ENCODE measurements at regions not wholly inside any gene's neighbourhood (a gene's known extent, or its start where the extent isn't known, plus 50 kb on each side); places are given as distances from the start of the nearest gene placed in this dataset.

DNA sequence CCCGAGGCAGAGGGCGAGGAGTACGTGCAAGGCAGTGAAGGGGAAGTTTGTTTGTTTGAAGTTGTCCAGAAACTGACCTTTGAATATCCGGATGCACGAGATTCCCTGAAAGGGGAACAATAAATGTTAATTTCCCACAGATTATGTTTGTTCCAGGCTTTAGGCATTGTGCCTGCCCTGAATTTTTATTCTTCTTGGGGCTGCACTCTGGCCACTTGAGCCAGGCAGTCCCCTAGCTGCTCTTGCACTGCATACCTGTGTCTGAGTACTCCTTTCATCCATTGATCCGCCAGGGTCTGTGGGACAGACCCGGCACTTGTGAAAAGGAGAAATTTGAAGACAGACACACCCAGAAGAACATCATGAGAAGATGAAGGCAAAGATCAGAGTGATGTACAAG, 343.5 kb upstream of the FOXK1 start:
- Histone ChIP-seq H3K9me3 (ENCODE audit: low read length) (no peaks in the 10 kb centered on the region), H3K36me3 (ENCODE audit: insufficient read depth, low read length) (no peaks in the 10 kb centered on the region), H3K79me2 (ENCODE audit: insufficient read depth, low read depth, low read length) (no peaks in the 10 kb centered on the region), H3K27ac (ENCODE audit: low read depth, low read length, poor library complexity, severe bottlenecking) (no peak overlapping the region), H2AFZ (ENCODE audit: low read length) (no peak overlapping the region), H3K9me2 (ENCODE audit: insufficient read depth, low read length) (no peaks in the 10 kb centered on the region), H3K4me3 (ENCODE audit: low read depth, low read length, poor library complexity, severe bottlenecking) (no peak overlapping the region), H3K4me2 (ENCODE audit: low read length) (no peak overlapping the region), H4K20me1 (ENCODE audit: insufficient read depth, low read length) (no peaks in the 10 kb centered on the region), H3K4me1 (ENCODE audit: insufficient read depth, low read length, poor library complexity, severe bottlenecking) (no peaks in the 10 kb centered on the region)
- intact Hi-C loops (cut with micrococcal nuclease; ENCODE audit: unreplicated experiment): no loop called here
- BruUV-seq (replicated peaks): no TSS peak
- ChIA-PET POLR2A (no interaction called here), CTCF (ENCODE audit: unreplicated experiment) (no interaction called here)
- no peak for TF ChIP-seq EZH2phosphoT487 (IDR thresholded peaks at IDR 0.05; ENCODE audit: borderline replicate concordance, low read depth, low read length)
- TF ChIP-seq, protein P1, sequence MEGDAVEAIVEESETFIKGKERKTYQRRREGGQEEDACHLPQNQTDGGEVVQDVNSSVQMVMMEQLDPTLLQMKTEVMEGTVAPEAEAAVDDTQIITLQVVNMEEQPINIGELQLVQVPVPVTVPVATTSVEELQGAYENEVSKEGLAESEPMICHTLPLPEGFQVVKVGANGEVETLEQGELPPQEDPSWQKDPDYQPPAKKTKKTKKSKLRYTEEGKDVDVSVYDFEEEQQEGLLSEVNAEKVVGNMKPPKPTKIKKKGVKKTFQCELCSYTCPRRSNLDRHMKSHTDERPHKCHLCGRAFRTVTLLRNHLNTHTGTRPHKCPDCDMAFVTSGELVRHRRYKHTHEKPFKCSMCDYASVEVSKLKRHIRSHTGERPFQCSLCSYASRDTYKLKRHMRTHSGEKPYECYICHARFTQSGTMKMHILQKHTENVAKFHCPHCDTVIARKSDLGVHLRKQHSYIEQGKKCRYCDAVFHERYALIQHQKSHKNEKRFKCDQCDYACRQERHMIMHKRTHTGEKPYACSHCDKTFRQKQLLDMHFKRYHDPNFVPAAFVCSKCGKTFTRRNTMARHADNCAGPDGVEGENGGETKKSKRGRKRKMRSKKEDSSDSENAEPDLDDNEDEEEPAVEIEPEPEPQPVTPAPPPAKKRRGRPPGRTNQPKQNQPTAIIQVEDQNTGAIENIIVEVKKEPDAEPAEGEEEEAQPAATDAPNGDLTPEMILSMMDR (conservative IDR thresholded peaks at IDR 0.05; ENCODE audit: low read length): no peak
- no peak for DNase-seq (ENCODE audit: low spot score)

DNA sequence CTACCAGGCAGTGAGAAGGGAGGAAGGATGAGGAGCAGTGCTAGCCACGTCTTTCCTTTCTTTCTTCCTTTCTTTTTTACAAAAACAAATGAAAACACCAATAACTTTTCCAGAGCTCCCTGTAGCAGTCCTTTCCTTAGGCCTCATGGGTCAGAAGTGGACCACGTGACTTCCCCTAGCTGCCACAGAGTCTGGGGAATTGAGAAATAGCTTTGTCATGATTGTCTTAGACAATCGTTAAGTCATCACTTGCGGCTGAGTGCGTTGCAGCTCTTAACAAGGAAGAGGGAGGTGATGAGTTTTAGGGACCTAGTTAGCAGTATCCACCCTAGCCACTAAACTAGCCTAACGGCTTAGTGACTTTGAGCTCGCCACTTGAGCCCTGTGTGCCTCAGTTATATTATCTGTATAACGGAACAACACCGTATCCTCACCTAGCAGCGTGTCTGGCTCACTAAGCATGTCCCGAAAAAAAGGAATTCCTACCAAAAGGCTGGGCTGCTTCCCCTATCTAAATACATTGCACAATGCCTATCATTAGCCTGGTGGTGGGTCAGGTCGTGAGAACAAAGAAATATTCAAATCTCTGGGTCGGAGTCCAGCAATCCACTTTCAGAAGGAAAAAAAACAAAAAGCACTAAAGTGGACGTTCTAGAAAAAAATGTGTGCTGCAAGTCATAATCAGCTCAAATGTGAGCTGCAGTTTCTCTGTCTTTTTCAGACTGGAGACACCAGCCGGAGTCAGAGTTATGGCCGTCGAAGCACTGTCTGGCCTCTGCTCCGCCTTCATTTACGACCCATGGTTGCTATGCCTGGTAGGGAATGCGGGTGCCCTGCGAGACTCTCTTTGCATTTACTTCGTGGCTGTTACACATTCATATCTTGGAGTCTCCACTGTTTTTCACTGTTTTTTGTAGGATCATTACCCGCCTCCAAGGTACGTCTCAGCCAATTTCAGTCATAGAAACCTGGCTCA, 338.5 kb upstream of the FOXK1 start:
- Histone ChIP-seq H3K4me2 (ENCODE audit: low read length) (no peak overlapping the region), H3K27ac (ENCODE audit: low read depth, low read length, poor library complexity, severe bottlenecking) (no peak overlapping the region), H2AFZ (ENCODE audit: low read length) (no peak overlapping the region), H3K79me2 (ENCODE audit: insufficient read depth, low read depth, low read length) (no peaks in the 10 kb centered on the region), H3K4me1 (ENCODE audit: insufficient read depth, low read length, poor library complexity, severe bottlenecking) (no peaks in the 10 kb centered on the region), H3K36me3 (ENCODE audit: insufficient read depth, low read length) (no peaks in the 10 kb centered on the region), H3K4me3 (ENCODE audit: low read depth, low read length, poor library complexity, severe bottlenecking) (no peak overlapping the region), H3K9me3 (ENCODE audit: low read length) (no peaks in the 10 kb centered on the region), H3K9me2 (ENCODE audit: insufficient read depth, low read length) (no peaks in the 10 kb centered on the region), H4K20me1 (ENCODE audit: insufficient read depth, low read length) (no peaks in the 10 kb centered on the region)
- intact Hi-C loops (cut with micrococcal nuclease; ENCODE audit: unreplicated experiment): no loop called here
- TF ChIP-seq EZH2phosphoT487 (IDR thresholded peaks at IDR 0.05; ENCODE audit: borderline replicate concordance, low read depth, low read length): no peak
- TF ChIP-seq, protein P1 (conservative IDR thresholded peaks at IDR 0.05; ENCODE audit: low read length): no peak
- DNase-seq (ENCODE audit: low spot score): no peak
- CTCF ChIA-PET (ENCODE audit: unreplicated experiment): no interaction called here
- BruUV-seq (replicated peaks): no TSS peak
- POLR2A ChIA-PET: no interaction called here

DNA sequence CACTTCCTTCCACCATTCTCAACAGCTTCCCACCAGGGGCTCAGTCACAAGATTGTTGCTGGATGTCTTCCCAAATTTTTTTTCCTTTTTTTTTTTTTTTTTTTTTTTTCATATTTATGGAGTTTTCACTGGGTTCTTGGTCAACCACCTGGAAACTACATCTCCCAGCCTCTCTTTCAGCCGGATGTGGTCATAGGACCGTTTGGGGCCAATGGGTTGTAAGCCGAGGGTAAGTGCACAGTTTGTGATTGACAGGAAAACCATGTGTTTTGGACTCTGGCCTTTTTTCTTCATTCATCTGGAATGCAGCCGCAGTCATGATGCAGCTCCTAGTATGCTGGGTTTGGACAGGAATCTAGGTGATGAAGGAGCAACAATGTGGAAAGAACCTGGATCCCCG, 337.1 kb upstream of the FOXK1 start:
- H3K4me2 ChIP-seq (ENCODE audit: low read length): no peak overlapping the region
- H3K9me2 ChIP-seq (ENCODE audit: insufficient read depth, low read length): no peaks in the 10 kb centered on the region
- DNase-seq (ENCODE audit: low spot score): no peak
- H3K4me3 ChIP-seq (ENCODE audit: low read depth, low read length, poor library complexity, severe bottlenecking): no peak overlapping the region
- H3K27ac ChIP-seq (ENCODE audit: low read depth, low read length, poor library complexity, severe bottlenecking): no peak overlapping the region
- TF ChIP-seq, protein P1 (conservative IDR thresholded peaks at IDR 0.05; ENCODE audit: low read length): no peak
- TF ChIP-seq EZH2phosphoT487 (IDR thresholded peaks at IDR 0.05; ENCODE audit: borderline replicate concordance, low read depth, low read length): no peak
- no peak overlapping the region for H2AFZ ChIP-seq (ENCODE audit: low read length)
- H3K36me3 ChIP-seq (ENCODE audit: insufficient read depth, low read length): no peaks in the 10 kb centered on the region
- no TSS peak for BruUV-seq (replicated peaks)
- ChIA-PET POLR2A (interaction anchor here (0.7 kb wide), 1 partner anchor 13 kb away, joined by 5 read pairs; no protein-coding TSS in a partner anchor), CTCF (ENCODE audit: unreplicated experiment) (no interaction called here)
- intact Hi-C loops (cut with micrococcal nuclease; ENCODE audit: unreplicated experiment): no loop called here
- no peaks in the 10 kb centered on the region for H4K20me1 ChIP-seq (ENCODE audit: insufficient read depth, low read length)
- no peaks in the 10 kb centered on the region for H3K9me3 ChIP-seq (ENCODE audit: low read length)
- H3K4me1 ChIP-seq (ENCODE audit: insufficient read depth, low read length, poor library complexity, severe bottlenecking): no peaks in the 10 kb centered on the region
- no peaks in the 10 kb centered on the region for H3K79me2 ChIP-seq (ENCODE audit: insufficient read depth, low read depth, low read length)
